ENCODE measurements at regions not wholly inside any gene's neighbourhood (a gene's known extent, or its start where the extent isn't known, plus 50 kb on each side); places are given as distances from the start of the nearest gene placed in this dataset.

- TF ChIP-seq EGR1 (IDR thresholded peaks at IDR 0.05; ENCODE audit: low read depth in 2 of 2) (no peak), CTCF (IDR thresholded peaks at IDR 0.05; ENCODE audit: low read depth, low read length, missing input control) (no peak), MAX (IDR thresholded peaks at IDR 0.05) (no peak), RAD21 (IDR thresholded peaks at IDR 0.05) (no peak)
Measured at GRCh38 chr3:174362556-174362955, 496.6 kb upstream of the NAALADL2 start.
